ENCODE measurements at regions not wholly inside any gene's neighbourhood (a gene's known extent, or its start where the extent isn't known, plus 50 kb on each side); places are given as distances from the start of the nearest gene placed in this dataset.

GRCh38 chr5:1934056-1934394 is 51.3 kb upstream of the IRX4 start:
- no peak for TF ChIP-seq CTCF (IDR thresholded peaks at IDR 0.05)

GRCh38 chr5:1933364-1934055 is 50.8 kb upstream of the IRX4 start:
- ATAC-seq: no peak
- WGBS, 2 donors: 87 to 90% methylated on average over 14 of the region's 14 CpGs
- Histone ChIP-seq H3K27me3 (no peaks in the 10 kb centered on the region), H3K27ac (no peak overlapping the region), H3K4me3 (no peak overlapping the region), H3K9me3 (no peaks in the 10 kb centered on the region), H3K36me3 (no peaks in the 10 kb centered on the region), H3K4me1 (no peaks in the 10 kb centered on the region)
- intact Hi-C loops (cut with DNase I): no loop called here
- DNase-seq: no peak
- TF ChIP-seq CTCF (IDR thresholded peaks at IDR 0.05): no peak
- no peak for FAIRE-seq

More at GRCh38 chr5:1934056-1934394, 51.3 kb upstream of the IRX4 start:
- Histone ChIP-seq H3K9me3 (no peaks in the 10 kb centered on the region), H3K27me3 (no peaks in the 10 kb centered on the region), H3K4me3 (no peak overlapping the region), H3K27ac (no peak overlapping the region), H3K36me3 (no peaks in the 10 kb centered on the region), H3K4me1 (no peaks in the 10 kb centered on the region)
- WGBS, 2 donors: 91% methylated on average over 9 of the region's 9 CpGs
- ATAC-seq: no peak
- FAIRE-seq: no peak
- no peak for DNase-seq
- intact Hi-C loops (cut with DNase I): no loop called here
